Ovary (tissue), 3 donors: ENCODE measurements at regions not wholly inside any gene's neighbourhood (a gene's known extent, or its start where the extent isn't known, plus 50 kb on each side); places are given as distances from the start of the nearest gene placed in this dataset.

ENCODE experiments used
- POLR2A ChIP-seq: fragments of 450-650 bp; IDR thresholded peaks from one replicate; pipeline ENCODE4 v1.6.1; 2017; ENCODE audit warnings: antibody characterized with exemption, mild to moderate bottlenecking, moderate library complexity
- TF ChIP-seq, protein P1 (sequence below), 3 donors: fragments of 450-650 bp in 2 of 3; fragments of 200-600 bp in 1 of 3; IDR thresholded peaks; one replicate each; pipeline versions ENCODE4 v1.5.1 to v1.8.0; 2016 to 2022; ENCODE audit warnings: antibody characterized with exemption in 3 of 3, mild to moderate bottlenecking in 1 of 3
- donor health status: DM: no; HTN: no; CAD: no.

DNA sequence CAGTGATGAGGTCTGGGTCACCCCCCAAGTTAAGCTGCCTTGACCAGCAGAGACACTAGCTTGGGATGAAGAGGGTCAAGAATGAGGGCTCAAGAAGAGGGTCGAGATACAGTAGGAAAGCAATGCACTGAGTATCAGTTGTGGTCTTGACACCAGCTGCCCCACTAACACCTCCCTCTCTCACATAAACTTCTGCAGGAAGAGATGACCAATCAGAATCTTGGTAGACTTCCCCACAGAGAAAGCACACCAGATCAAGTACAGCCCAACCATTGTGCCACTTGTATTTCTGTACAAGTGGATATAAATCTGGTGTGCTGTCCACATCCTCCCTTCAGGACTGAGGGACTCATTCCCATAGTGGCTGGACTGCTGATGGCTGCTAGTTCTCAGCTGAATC lies 101.2 kb upstream of the ELL2 start:
- TF ChIP-seq, protein P1, sequence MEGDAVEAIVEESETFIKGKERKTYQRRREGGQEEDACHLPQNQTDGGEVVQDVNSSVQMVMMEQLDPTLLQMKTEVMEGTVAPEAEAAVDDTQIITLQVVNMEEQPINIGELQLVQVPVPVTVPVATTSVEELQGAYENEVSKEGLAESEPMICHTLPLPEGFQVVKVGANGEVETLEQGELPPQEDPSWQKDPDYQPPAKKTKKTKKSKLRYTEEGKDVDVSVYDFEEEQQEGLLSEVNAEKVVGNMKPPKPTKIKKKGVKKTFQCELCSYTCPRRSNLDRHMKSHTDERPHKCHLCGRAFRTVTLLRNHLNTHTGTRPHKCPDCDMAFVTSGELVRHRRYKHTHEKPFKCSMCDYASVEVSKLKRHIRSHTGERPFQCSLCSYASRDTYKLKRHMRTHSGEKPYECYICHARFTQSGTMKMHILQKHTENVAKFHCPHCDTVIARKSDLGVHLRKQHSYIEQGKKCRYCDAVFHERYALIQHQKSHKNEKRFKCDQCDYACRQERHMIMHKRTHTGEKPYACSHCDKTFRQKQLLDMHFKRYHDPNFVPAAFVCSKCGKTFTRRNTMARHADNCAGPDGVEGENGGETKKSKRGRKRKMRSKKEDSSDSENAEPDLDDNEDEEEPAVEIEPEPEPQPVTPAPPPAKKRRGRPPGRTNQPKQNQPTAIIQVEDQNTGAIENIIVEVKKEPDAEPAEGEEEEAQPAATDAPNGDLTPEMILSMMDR (IDR thresholded peaks at IDR 0.05), result no peak
- TF ChIP-seq POLR2A, result no peak
